ENCODE measurements at regions not wholly inside any gene's neighbourhood (a gene's known extent, or its start where the extent isn't known, plus 50 kb on each side); places are given as distances from the start of the nearest gene placed in this dataset.

GRCh38 chr2:181310967-181311366, 146.2 kb upstream of the ITGA4 start:
- no peak for TF ChIP-seq CTCF (IDR thresholded peaks at IDR 0.05)
- Histone ChIP-seq H3K36me3 (ENCODE audit: control insufficient read depth, insufficient read depth, low read length) (no peaks in the 10 kb centered on the region), H3K9me3 (ENCODE audit: control insufficient read depth, insufficient read depth, low read length) (no peaks in the 10 kb centered on the region), H3K4me1 (ENCODE audit: control insufficient read depth, insufficient read depth, low read length) (peaks cover 25% of the 10 kb centered on the region), H3K4me3 (ENCODE audit: low read length) (no peak overlapping the region), H3K27me3 (ENCODE audit: control insufficient read depth, insufficient read depth, low read length) (no peaks in the 10 kb centered on the region), H3K27ac (ENCODE audit: low read length) (peak overlapping the region; percentile 84)
- Mint-ChIP-seq H3K9me3 (peaks cover 0 to 3% of the 10 kb centered on the region in 2 donors), H3K27ac (peak overlapping the region in 1 of 2 donors; percentile 53), H3K4me3 (peak overlapping the region; percentile 25), H3K27me3 (ENCODE audit: low read depth in 2 of 2) (no peaks in the 10 kb centered on the region), H3K4me1 (peaks cover 60 to 63% of the 10 kb centered on the region in 2 donors), H3K36me3 (no peaks in the 10 kb centered on the region)
- WGBS (ENCODE audit: insufficient coverage), result 100% methylated on average over 1 of the region's 1 CpG
- DNase-seq, result peak in 1 of 2 donors; percentile 35
- peak in 1 of 3 donors; percentile 11 for ATAC-seq
- intact Hi-C loops (cut with micrococcal nuclease), result loop anchor here (5.0 kb wide), 2 partner anchors 34 to 329 kb away; partner anchors contain the start of gene UBE2E3

DNA sequence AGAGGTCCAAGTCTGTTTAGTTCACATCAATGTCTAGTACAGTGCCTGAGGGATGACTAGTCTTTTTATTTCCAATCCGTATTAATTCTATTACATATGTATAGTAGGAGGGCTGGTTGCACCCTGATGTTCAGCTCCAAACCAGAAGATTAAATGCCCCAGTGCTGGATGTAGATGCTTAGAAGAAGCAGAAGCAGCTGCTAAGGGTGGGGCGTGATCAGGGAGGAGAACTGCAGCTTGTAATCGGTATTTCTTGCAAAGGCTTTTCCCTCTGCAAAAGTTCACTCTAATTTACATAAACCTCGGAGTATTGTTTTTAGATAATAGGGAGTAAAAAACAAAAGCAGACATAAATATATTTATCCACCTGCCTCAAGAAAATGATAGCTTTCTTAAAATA, 145.3 kb upstream of the ITGA4 start:
- ATAC-seq (no peak), DNase-seq (peak in 1 of 2 donors; percentile 49)
- peaks cover 25% of the 10 kb centered on the region for H3K4me1 ChIP-seq (ENCODE audit: control insufficient read depth, insufficient read depth, low read length)
- Mint-ChIP-seq H3K4me3 (peak overlapping the region; percentile 82), H3K4me1 (peaks cover 51 to 57% of the 10 kb centered on the region in 2 donors), H3K27me3 (ENCODE audit: low read depth in 2 of 2) (no peaks in the 10 kb centered on the region), H3K9me3 (peaks cover 0 to 3% of the 10 kb centered on the region in 2 donors), H3K27ac (peak overlapping the region; percentile 88 to 89), H3K36me3 (no peaks in the 10 kb centered on the region)
- no peak overlapping the region for H3K4me3 ChIP-seq (ENCODE audit: low read length)
- no peaks in the 10 kb centered on the region for H3K27me3 ChIP-seq (ENCODE audit: control insufficient read depth, insufficient read depth, low read length)
- intact Hi-C loops (cut with micrococcal nuclease), result loop anchor here (1.0 to 5.0 kb wide), 3 partner anchors 35 to 330 kb away; partner anchors contain the start of genes ITGA4 and UBE2E3
- TF ChIP-seq CTCF (IDR thresholded peaks at IDR 0.05), result no peak
- no peaks in the 10 kb centered on the region for H3K36me3 ChIP-seq (ENCODE audit: control insufficient read depth, insufficient read depth, low read length)
- H3K9me3 ChIP-seq (ENCODE audit: control insufficient read depth, insufficient read depth, low read length), result no peaks in the 10 kb centered on the region
- 56% methylated on average over 1 of the region's 4 CpGs for WGBS (ENCODE audit: insufficient coverage)
- H3K27ac ChIP-seq (ENCODE audit: low read length), result peak overlapping the region; percentile 84

GRCh38 chr2:181312515-181312927, 144.7 kb upstream of the ITGA4 start:
- H3K4me3 ChIP-seq (ENCODE audit: low read length), result no peak overlapping the region
- Mint-ChIP-seq H3K36me3 (no peaks in the 10 kb centered on the region), H3K4me1 (peaks cover 45 to 53% of the 10 kb centered on the region in 2 donors), H3K27ac (peak overlapping the region; percentile 88 to 89), H3K4me3 (peak overlapping the region; percentile 82), H3K27me3 (ENCODE audit: low read depth in 2 of 2) (no peaks in the 10 kb centered on the region), H3K9me3 (peaks cover 0 to 3% of the 10 kb centered on the region in 2 donors)
- H3K36me3 ChIP-seq (ENCODE audit: control insufficient read depth, insufficient read depth, low read length), result no peaks in the 10 kb centered on the region
- peak; percentile 41 to 69 for DNase-seq
- ATAC-seq, result peak; percentile 68 to 80 (median 77)
- peak overlapping the region; percentile 84 for H3K27ac ChIP-seq (ENCODE audit: low read length)
- TF ChIP-seq CTCF (IDR thresholded peaks at IDR 0.05), result no peak
- intact Hi-C loops (cut with micrococcal nuclease), result loop anchor here (1.0 to 5.0 kb wide), 3 partner anchors 35 to 330 kb away; partner anchors contain the start of genes ITGA4 and UBE2E3
- no peaks in the 10 kb centered on the region for H3K9me3 ChIP-seq (ENCODE audit: control insufficient read depth, insufficient read depth, low read length)
- WGBS (ENCODE audit: insufficient coverage), result 13% methylated on average over 6 of the region's 7 CpGs
- peaks cover 21% of the 10 kb centered on the region for H3K4me1 ChIP-seq (ENCODE audit: control insufficient read depth, insufficient read depth, low read length)
- H3K27me3 ChIP-seq (ENCODE audit: control insufficient read depth, insufficient read depth, low read length), result no peaks in the 10 kb centered on the region

DNA sequence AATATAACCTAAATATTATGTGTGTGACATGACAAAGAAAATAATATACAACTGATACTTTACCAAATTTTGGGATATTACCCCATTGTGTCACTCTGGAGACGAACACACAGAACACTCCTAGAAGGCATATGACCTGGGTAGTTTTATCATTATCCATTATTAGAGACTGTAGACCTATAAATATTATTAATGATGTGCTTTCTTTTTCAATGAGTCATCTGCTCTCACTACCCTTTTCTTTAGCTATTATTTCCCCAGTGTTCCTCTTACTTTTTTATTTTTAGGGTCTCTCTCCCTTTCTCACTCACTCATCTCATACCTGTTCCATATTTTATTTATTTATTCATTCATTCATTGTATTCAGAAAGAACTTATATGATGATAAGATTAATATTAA, 143.3 kb upstream of the ITGA4 start:
- H3K4me1 ChIP-seq (ENCODE audit: control insufficient read depth, insufficient read depth, low read length), result peaks cover 16% of the 10 kb centered on the region

More for the DNA sequence above, 143.3 kb upstream of the ITGA4 start:
- Histone ChIP-seq H3K27ac (ENCODE audit: low read length) (peak overlapping the region; percentile 46), H3K9me3 (ENCODE audit: control insufficient read depth, insufficient read depth, low read length) (no peaks in the 10 kb centered on the region), H3K4me3 (ENCODE audit: low read length) (no peak overlapping the region), H3K27me3 (ENCODE audit: control insufficient read depth, insufficient read depth, low read length) (no peaks in the 10 kb centered on the region), H3K36me3 (ENCODE audit: control insufficient read depth, insufficient read depth, low read length) (no peaks in the 10 kb centered on the region)
- no CpG with 5 or more reads among the region's 1 CpG for WGBS (ENCODE audit: insufficient coverage)
- intact Hi-C loops (cut with micrococcal nuclease), result loop anchor here (5.0 kb wide), 2 partner anchors 37 to 332 kb away; partner anchors contain the start of gene UBE2E3
- peaks cover 0 to 3% of the 10 kb centered on the region in 2 donors for H3K9me3 Mint-ChIP-seq
- ATAC-seq (no peak), DNase-seq (no peak)
- no peaks in the 10 kb centered on the region for H3K27me3 Mint-ChIP-seq (ENCODE audit: low read depth in 2 of 2)
- H3K27ac Mint-ChIP-seq, result peak overlapping the region; percentile 70 to 89
- H3K36me3 Mint-ChIP-seq, result no peaks in the 10 kb centered on the region
- no peak for TF ChIP-seq CTCF (IDR thresholded peaks at IDR 0.05)
- H3K4me3 Mint-ChIP-seq, result no peak overlapping the region
- H3K4me1 Mint-ChIP-seq, result peaks cover 31 to 40% of the 10 kb centered on the region in 2 donors

Data from natural killer cell (primary cell).